ENCODE measurements at regions not wholly inside any gene's neighbourhood (a gene's known extent, or its start where the extent isn't known, plus 50 kb on each side); places are given as distances from the start of the nearest gene placed in this dataset.
"Not testable (repeated sequence)": the region's sequence is repeated elsewhere in the genome, so short reads cannot be mapped to it uniquely, and the experiment has no call there.

- H3K27me3 ChIP-seq: no peaks in the 10 kb centered on the region
- no peak overlapping the region for H3K9ac ChIP-seq (ENCODE audit: low read depth in 2 of 2, low read length in 2 of 2)
- H3K4me3 ChIP-seq: no peak overlapping the region
- no peak overlapping the region for H3K27ac ChIP-seq
- H3K4me1 ChIP-seq: no peaks in the 10 kb centered on the region
- no peaks in the 10 kb centered on the region for H3K9me3 ChIP-seq
- no peak for TF ChIP-seq CTCF (IDR thresholded peaks at IDR 0.05)
- H3K36me3 ChIP-seq: no peaks in the 10 kb centered on the region
- intact Hi-C loops (cut with DNase I): no loop called here
- no peak for DNase-seq
These were observed 534.0 kb upstream of the API5 start for GRCh38 chr11:42777776-42778175.

- no peaks in the 10 kb centered on the region for H3K4me1 ChIP-seq
- no peak overlapping the region for H3K27ac ChIP-seq
- intact Hi-C loops (cut with DNase I): no loop called here
- DNase-seq: no peak
- no peaks in the 10 kb centered on the region for H3K36me3 ChIP-seq
- no peaks in the 10 kb centered on the region for H3K9me3 ChIP-seq
- H3K27me3 ChIP-seq: no peaks in the 10 kb centered on the region
- TF ChIP-seq CTCF (IDR thresholded peaks at IDR 0.05): no peak
- no peak overlapping the region for H3K4me3 ChIP-seq
- no peak overlapping the region for H3K9ac ChIP-seq (ENCODE audit: low read depth in 2 of 2, low read length in 2 of 2)
These were observed 533.6 kb upstream of the API5 start for GRCh38 chr11:42778193-42778592.

GRCh38 chr11:42779555-42779954 lies 532.2 kb upstream of the API5 start:
- Histone ChIP-seq H3K36me3 (no peaks in the 10 kb centered on the region), H3K4me1 (no peaks in the 10 kb centered on the region), H3K27me3 (no peaks in the 10 kb centered on the region), H3K9me3 (no peaks in the 10 kb centered on the region), H3K27ac (no peak overlapping the region), H3K9ac (ENCODE audit: low read depth in 2 of 2, low read length in 2 of 2) (no peak overlapping the region), H3K4me3 (no peak overlapping the region)
- no peak for TF ChIP-seq CTCF (IDR thresholded peaks at IDR 0.05)
- intact Hi-C loops (cut with DNase I): no loop called here
- DNase-seq: no peak

GRCh38 chr11:42786981-42787380 lies 524.8 kb upstream of the API5 start:
- intact Hi-C loops (cut with DNase I): no loop called here
- no peak for DNase-seq
- no peaks in the 10 kb centered on the region for H3K36me3 ChIP-seq
- no peak overlapping the region for H3K4me3 ChIP-seq
- H3K27ac ChIP-seq: no peak overlapping the region
- H3K9ac ChIP-seq (ENCODE audit: low read depth in 2 of 2, low read length in 2 of 2): no peak overlapping the region
- no peak for TF ChIP-seq CTCF (IDR thresholded peaks at IDR 0.05)
- H3K27me3 ChIP-seq: no peaks in the 10 kb centered on the region
- H3K9me3 ChIP-seq: no peaks in the 10 kb centered on the region
- H3K4me1 ChIP-seq: no peaks in the 10 kb centered on the region

- intact Hi-C loops (cut with DNase I): not testable (repeated sequence)
These were observed 516.3 kb upstream of the API5 start for GRCh38 chr11:42795483-42795882.

GRCh38 chr11:42800041-42800440 lies 511.8 kb upstream of the API5 start:
- Histone ChIP-seq H3K27me3 (no peaks in the 10 kb centered on the region), H3K9me3 (no peaks in the 10 kb centered on the region), H3K36me3 (no peaks in the 10 kb centered on the region), H3K4me1 (no peaks in the 10 kb centered on the region), H3K9ac (ENCODE audit: low read depth in 2 of 2, low read length in 2 of 2) (no peak overlapping the region), H3K4me3 (no peak overlapping the region), H3K27ac (no peak overlapping the region)
- no peak for DNase-seq
- intact Hi-C loops (cut with DNase I): no loop called here
- no peak for TF ChIP-seq CTCF (IDR thresholded peaks at IDR 0.05)

More at GRCh38 chr11:42795483-42795882, 516.3 kb upstream of the API5 start:
- H3K36me3 ChIP-seq; H3K4me1 ChIP-seq; H3K4me3 ChIP-seq; H3K9ac ChIP-seq (ENCODE audit: low read depth in 2 of 2, low read length in 2 of 2); DNase-seq; H3K27me3 ChIP-seq; H3K27ac ChIP-seq; H3K9me3 ChIP-seq: not testable (repeated sequence)
